CD4-positive, alpha-beta T cell treated with Interleukin-17A for 1 hour (primary cell): ENCODE measurements at regions not wholly inside any gene's neighbourhood (a gene's known extent, or its start where the extent isn't known, plus 50 kb on each side); places are given as distances from the start of the nearest gene placed in this dataset.
"Not testable (repeated sequence)": the region's sequence is repeated elsewhere in the genome, so short reads cannot be mapped to it uniquely, and the experiment has no call there.

Experiments used
- DNase-seq: peaks from one replicate; pipeline ENCODE4 v3.0.0-alpha.2; 2020

- DNase-seq, result no peak
Observed at GRCh38 chr7:356691-357462, 66.9 kb downstream of the FOXL3 start.

GRCh38 chr7:357531-358209, 67.7 kb downstream of the FOXL3 start:
- DNase-seq, result no peak

- no peak for DNase-seq
Observed at GRCh38 chr7:358352-358751, 68.4 kb downstream of the FOXL3 start.

- DNase-seq, result no peak
Observed at GRCh38 chr7:359226-359765, 69.3 kb downstream of the FOXL3 start.

GRCh38 chr7:359766-360361, 69.9 kb downstream of the FOXL3 start:
- no peak for DNase-seq

GRCh38 chr7:360454-361100, 70.6 kb downstream of the FOXL3 start:
- no peak for DNase-seq

- not testable (repeated sequence) for DNase-seq
Observed at GRCh38 chr7:361182-361581, 71.2 kb downstream of the FOXL3 start.

GRCh38 chr7:361680-362401, 71.9 kb downstream of the FOXL3 start:
- no peak for DNase-seq

GRCh38 chr7:362402-363096, 72.6 kb downstream of the FOXL3 start:
- peak; percentile 61 for DNase-seq

GRCh38 chr7:363626-364025, 73.7 kb downstream of the FOXL3 start:
- DNase-seq, result peak; percentile 39

- no peak for DNase-seq
Observed at GRCh38 chr7:364536-364935, 74.6 kb downstream of the FOXL3 start.

- DNase-seq, result no peak
Observed at GRCh38 chr7:365593-365992, 75.6 kb downstream of the FOXL3 start.

GRCh38 chr7:366161-366803, 76.3 kb downstream of the FOXL3 start:
- no peak for DNase-seq

GRCh38 chr7:367351-367901, 77.5 kb downstream of the FOXL3 start:
- no peak for DNase-seq

- DNase-seq, result no peak
Observed at GRCh38 chr7:368651-369475, 78.9 kb downstream of the FOXL3 start.

- no peak for DNase-seq
Observed at GRCh38 chr7:369476-370258, 79.7 kb downstream of the FOXL3 start.

GRCh38 chr7:370259-370625, 80.3 kb downstream of the FOXL3 start:
- no peak for DNase-seq

GRCh38 chr7:370775-371118, 80.8 kb downstream of the FOXL3 start:
- no peak for DNase-seq

GRCh38 chr7:371119-371778, 81.3 kb downstream of the FOXL3 start:
- no peak for DNase-seq
